Peyer's patch (tissue), 4 donors: ENCODE measurements at regions not wholly inside any gene's neighbourhood (a gene's known extent, or its start where the extent isn't known, plus 50 kb on each side); places are given as distances from the start of the nearest gene placed in this dataset.

ENCODE experiments used
- POLR2A ChIP-seq, 2 donors: fragments of 450-650 bp; IDR thresholded peaks; one replicate each; pipeline ENCODE4 v1.5.1; 2017; ENCODE audit warnings: antibody characterized with exemption in 2 of 2, mild to moderate bottlenecking in 2 of 2, moderate library complexity in 2 of 2
- TF ChIP-seq, protein P1 (sequence below), 6 experiments: fragments of 450-650 bp in 4 of 6; fragments of 200-600 bp in 2 of 6; sonication (generic) in 1 of 6; IDR thresholded peaks; one replicate each; pipeline ENCODE4 v1.5.1; 2017 to 2019; ENCODE audit warnings: antibody characterized with exemption in 6 of 6, mild to moderate bottlenecking in 3 of 6, moderate library complexity in 1 of 6

DNA sequence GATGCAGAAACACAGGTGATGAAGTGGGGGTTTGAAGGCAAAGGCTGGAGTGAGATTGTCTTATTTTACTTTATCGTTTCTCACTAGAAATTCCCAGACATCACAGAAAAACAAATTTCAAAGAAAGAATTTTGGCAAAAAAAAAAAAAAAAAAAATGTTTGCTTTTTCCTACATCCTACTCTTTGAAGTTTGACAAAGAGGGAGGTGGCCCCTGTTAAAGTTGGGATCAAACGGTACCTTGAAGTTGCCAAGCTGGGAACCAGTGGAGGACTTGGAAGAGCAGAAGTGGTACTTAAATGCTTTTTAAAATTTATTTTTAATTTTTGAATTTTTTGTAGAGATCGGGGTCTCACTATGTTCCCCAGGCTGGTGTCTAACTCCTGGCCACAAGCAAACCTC, 63.9 kb upstream of the KIF5B start:
- TF ChIP-seq, protein P1, sequence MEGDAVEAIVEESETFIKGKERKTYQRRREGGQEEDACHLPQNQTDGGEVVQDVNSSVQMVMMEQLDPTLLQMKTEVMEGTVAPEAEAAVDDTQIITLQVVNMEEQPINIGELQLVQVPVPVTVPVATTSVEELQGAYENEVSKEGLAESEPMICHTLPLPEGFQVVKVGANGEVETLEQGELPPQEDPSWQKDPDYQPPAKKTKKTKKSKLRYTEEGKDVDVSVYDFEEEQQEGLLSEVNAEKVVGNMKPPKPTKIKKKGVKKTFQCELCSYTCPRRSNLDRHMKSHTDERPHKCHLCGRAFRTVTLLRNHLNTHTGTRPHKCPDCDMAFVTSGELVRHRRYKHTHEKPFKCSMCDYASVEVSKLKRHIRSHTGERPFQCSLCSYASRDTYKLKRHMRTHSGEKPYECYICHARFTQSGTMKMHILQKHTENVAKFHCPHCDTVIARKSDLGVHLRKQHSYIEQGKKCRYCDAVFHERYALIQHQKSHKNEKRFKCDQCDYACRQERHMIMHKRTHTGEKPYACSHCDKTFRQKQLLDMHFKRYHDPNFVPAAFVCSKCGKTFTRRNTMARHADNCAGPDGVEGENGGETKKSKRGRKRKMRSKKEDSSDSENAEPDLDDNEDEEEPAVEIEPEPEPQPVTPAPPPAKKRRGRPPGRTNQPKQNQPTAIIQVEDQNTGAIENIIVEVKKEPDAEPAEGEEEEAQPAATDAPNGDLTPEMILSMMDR (IDR thresholded peaks at IDR 0.05), result no peak
- TF ChIP-seq POLR2A (IDR thresholded peaks at IDR 0.05), result no peak
